ENCODE measurements at regions not wholly inside any gene's neighbourhood (a gene's known extent, or its start where the extent isn't known, plus 50 kb on each side); places are given as distances from the start of the nearest gene placed in this dataset.

GRCh38 chr14:105876829-105877228 is 350.4 kb downstream of the TMEM121 start:
- no peak for TF ChIP-seq CTCF (IDR thresholded peaks at IDR 0.05; ENCODE audit: low read depth, low read length)
- TF ChIP-seq, protein P1, sequence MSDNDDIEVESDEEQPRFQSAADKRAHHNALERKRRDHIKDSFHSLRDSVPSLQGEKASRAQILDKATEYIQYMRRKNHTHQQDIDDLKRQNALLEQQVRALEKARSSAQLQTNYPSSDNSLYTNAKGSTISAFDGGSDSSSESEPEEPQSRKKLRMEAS (IDR thresholded peaks at IDR 0.05; ENCODE audit: low read depth, low read length): no peak

Data from NB4 (cell line).